Smooth muscle cell (in vitro differentiated cells): ENCODE measurements at regions not wholly inside any gene's neighbourhood (a gene's known extent, or its start where the extent isn't known, plus 50 kb on each side); places are given as distances from the start of the nearest gene placed in this dataset.

Experiments
- DNase-seq: peaks from one replicate; lab custom pipeline; 2025; ENCODE audit not compliant: unreplicated experiment; lab: John Stamatoyannopoulos, UW
- H2AFZ ChIP-seq: fragments of 200-600 bp; sonication (generic); 2 replicates; pipeline ENCODE4 v1.6.0; 2016; ENCODE audit warnings: antibody characterized with exemption, low read depth, mild to moderate bottlenecking
- H3F3A ChIP-seq: fragments of 200-600 bp; sonication (generic); 2 replicates; pipeline ENCODE4 v1.6.0; 2017; ENCODE audit warnings: antibody characterized with exemption, low read depth
- H3K27ac ChIP-seq: fragments of 200-600 bp; sonication (generic); 2 replicates; pipeline ENCODE4 v1.5.1; 2016; ENCODE audit warnings: low read depth, mild to moderate bottlenecking
- H3K27me3 ChIP-seq: fragments of 200-600 bp; sonication (generic); 2 replicates; pipeline ENCODE4 v1.6.1; 2016; ENCODE audit warnings: low read depth, mild to moderate bottlenecking
- H3K36me3 ChIP-seq: fragments of 200-600 bp; sonication (generic); 2 replicates; pipeline ENCODE4 v1.5.1; 2016; ENCODE audit warnings: low read depth
- H3K4me1 ChIP-seq: fragments of 200-600 bp; sonication (generic); 2 replicates; pipeline ENCODE4 v1.5.1; 2016; ENCODE audit warnings: low read depth
- H3K4me2 ChIP-seq: fragments of 200-600 bp; sonication (generic); 2 replicates; pipeline ENCODE4 v1.6.0; 2016; ENCODE audit warnings: mild to moderate bottlenecking
- H3K4me3 ChIP-seq: fragments of 200-600 bp; sonication (generic); 2 replicates; pipeline ENCODE4 v1.5.1; 2016; ENCODE audit warnings: mild to moderate bottlenecking
- H3K79me2 ChIP-seq: fragments of 200-600 bp; sonication (generic); 2 replicates; pipeline ENCODE4 v1.6.0; 2016; ENCODE audit warnings: low read depth, mild to moderate bottlenecking
- H3K9ac ChIP-seq: fragments of 200-600 bp; sonication (generic); 2 replicates; pipeline ENCODE4 v1.6.0; 2016; ENCODE audit warnings: low read depth
- H3K9me3 ChIP-seq: fragments of 200-600 bp; sonication (generic); replicated peaks from 2 replicates; pipeline ENCODE4 v1.5.1; 2016; ENCODE audit warnings: low read depth
- H4K20me1 ChIP-seq: fragments of 200-600 bp; sonication (generic); 2 replicates; pipeline ENCODE4 v1.6.0; 2016; ENCODE audit warnings: low read depth
- WGBS: methylation state at CpG from one replicate; pipeline ENCODE4 v1.1.7; 2016; ENCODE audit warnings: low lambda C conversion rate; 5-methylcytosine and 5-hydroxymethylcytosine counted together
- TF ChIP-seq, protein P1 (sequence below): fragments of 200-600 bp; sonication (generic); IDR thresholded peaks from 2 replicates; pipeline ENCODE4 v1.5.1; 2017; ENCODE audit warnings: borderline replicate concordance, mild to moderate bottlenecking, antibody characterized with exemption; ENCODE audit not compliant: insufficient read depth, poor library complexity, severe bottlenecking

DNA sequence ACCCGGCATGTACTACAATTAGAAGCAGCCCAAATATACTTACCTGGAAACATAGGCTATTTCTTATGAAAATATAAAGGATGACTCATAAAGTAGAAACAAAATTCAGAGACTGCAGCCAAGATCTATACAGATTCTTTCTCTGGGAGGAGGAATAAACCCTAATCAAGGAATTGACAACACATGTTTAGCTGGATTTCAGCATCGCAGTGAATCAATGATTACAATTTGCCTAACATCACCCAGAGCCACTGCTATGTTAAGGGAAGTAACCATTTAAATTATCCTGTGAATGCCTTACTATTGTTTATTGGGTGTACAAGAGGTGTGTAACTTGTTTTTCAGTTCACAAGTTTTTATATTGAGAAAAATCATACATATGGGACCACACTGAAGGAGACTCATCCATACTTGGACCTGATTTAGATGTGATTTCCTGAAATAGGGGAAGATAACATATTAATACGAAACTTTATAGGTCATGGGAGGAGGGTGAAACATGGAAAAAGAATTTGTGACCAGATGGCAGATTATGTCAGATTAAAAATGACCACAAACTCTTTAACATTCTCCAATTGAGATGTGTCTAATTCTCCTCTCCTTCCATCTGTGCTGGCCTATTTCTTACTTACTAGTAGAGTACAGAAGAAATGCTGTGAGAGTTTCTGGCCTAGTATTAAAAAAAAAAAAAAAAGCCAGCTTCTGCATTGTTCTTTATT, 1168.4 kb downstream of the SLITRK1 start:
- Histone ChIP-seq H3F3A (no peaks in the 10 kb centered on the region), H3K9ac (no peak overlapping the region), H4K20me1 (no peaks in the 10 kb centered on the region), H3K36me3 (no peaks in the 10 kb centered on the region), H3K27ac (peak overlapping the region; percentile 30), H3K4me3 (no peak overlapping the region), H3K9me3 (no peaks in the 10 kb centered on the region), H3K79me2 (no peaks in the 10 kb centered on the region), H3K4me2 (peak overlapping the region; percentile 31), H3K4me1 (no peaks in the 10 kb centered on the region), H2AFZ (no peak overlapping the region), H3K27me3 (no peaks in the 10 kb centered on the region)
- TF ChIP-seq, protein P1, sequence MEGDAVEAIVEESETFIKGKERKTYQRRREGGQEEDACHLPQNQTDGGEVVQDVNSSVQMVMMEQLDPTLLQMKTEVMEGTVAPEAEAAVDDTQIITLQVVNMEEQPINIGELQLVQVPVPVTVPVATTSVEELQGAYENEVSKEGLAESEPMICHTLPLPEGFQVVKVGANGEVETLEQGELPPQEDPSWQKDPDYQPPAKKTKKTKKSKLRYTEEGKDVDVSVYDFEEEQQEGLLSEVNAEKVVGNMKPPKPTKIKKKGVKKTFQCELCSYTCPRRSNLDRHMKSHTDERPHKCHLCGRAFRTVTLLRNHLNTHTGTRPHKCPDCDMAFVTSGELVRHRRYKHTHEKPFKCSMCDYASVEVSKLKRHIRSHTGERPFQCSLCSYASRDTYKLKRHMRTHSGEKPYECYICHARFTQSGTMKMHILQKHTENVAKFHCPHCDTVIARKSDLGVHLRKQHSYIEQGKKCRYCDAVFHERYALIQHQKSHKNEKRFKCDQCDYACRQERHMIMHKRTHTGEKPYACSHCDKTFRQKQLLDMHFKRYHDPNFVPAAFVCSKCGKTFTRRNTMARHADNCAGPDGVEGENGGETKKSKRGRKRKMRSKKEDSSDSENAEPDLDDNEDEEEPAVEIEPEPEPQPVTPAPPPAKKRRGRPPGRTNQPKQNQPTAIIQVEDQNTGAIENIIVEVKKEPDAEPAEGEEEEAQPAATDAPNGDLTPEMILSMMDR = no peak
- 66% methylated on average over 3 of the region's 3 CpGs for WGBS
- DNase-seq = no peak

DNA sequence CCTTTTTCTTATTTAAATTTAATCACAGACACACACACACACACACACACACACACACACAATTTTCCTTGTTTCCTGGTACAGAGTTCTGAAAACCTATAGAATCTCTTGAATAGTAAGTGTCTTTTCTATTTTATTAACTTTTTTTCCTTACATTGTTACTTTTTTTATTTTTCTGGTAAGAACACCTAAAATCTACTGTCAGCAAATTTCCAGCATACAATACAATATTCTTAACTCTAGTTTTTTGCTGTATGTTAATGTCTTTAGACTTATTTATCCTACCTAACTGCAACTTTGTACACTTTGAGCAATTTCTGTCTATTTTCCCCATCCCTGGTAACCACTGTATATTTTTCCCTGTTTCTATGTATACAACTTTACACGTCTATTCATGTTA, 1179.8 kb downstream of the SLITRK1 start:
- no peak overlapping the region for H3K27ac ChIP-seq
- 90% methylated on average over 1 of the region's 1 CpG for WGBS
- no peak for DNase-seq

DNA sequence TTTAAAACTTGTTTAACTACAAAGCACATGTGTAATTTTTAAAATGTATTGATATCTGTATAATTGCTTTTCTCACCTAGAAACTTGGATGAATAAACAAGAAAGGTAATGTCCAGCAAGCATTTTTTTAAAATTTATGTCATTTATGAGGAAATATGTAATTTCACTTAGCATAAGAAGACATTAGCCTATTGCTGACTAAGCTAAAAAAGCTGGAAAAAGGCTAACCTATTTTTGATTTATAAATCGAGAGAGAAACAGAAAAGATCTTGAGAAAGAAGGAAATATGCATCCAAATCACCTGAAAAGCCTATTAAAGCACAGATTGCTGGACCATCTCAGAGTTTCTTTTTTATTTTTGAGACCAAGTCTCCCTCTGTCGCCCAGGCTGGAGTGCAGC, 1181.3 kb downstream of the SLITRK1 start:
- H3F3A ChIP-seq = no peaks in the 10 kb centered on the region
- no peak overlapping the region for H2AFZ ChIP-seq
- H3K79me2 ChIP-seq = no peaks in the 10 kb centered on the region
- no peaks in the 10 kb centered on the region for H4K20me1 ChIP-seq
- TF ChIP-seq, protein P1 = no peak
- no peak for DNase-seq
- no peak overlapping the region for H3K4me2 ChIP-seq
- 91% methylated on average over 2 of the region's 2 CpGs for WGBS
- no peaks in the 10 kb centered on the region for H3K9me3 ChIP-seq
- H3K36me3 ChIP-seq = no peaks in the 10 kb centered on the region
- no peaks in the 10 kb centered on the region for H3K4me1 ChIP-seq
- H3K9ac ChIP-seq = no peak overlapping the region
- no peak overlapping the region for H3K4me3 ChIP-seq
- no peak overlapping the region for H3K27ac ChIP-seq
- no peaks in the 10 kb centered on the region for H3K27me3 ChIP-seq

More for the DNA sequence above, 1179.8 kb downstream of the SLITRK1 start:
- H3K79me2 ChIP-seq = no peaks in the 10 kb centered on the region
- H3K9me3 ChIP-seq = no peaks in the 10 kb centered on the region
- H3K4me2 ChIP-seq = no peak overlapping the region
- H3K27me3 ChIP-seq = no peaks in the 10 kb centered on the region
- H3K4me1 ChIP-seq = no peaks in the 10 kb centered on the region
- no peak overlapping the region for H2AFZ ChIP-seq
- H3K9ac ChIP-seq = no peak overlapping the region
- no peak overlapping the region for H3K4me3 ChIP-seq
- H4K20me1 ChIP-seq = no peaks in the 10 kb centered on the region
- TF ChIP-seq, protein P1 = no peak
- H3K36me3 ChIP-seq = no peaks in the 10 kb centered on the region
- no peaks in the 10 kb centered on the region for H3F3A ChIP-seq

- no peaks in the 10 kb centered on the region for H3F3A ChIP-seq
- DNase-seq = no peak
- no peaks in the 10 kb centered on the region for H3K79me2 ChIP-seq
- H2AFZ ChIP-seq = no peak overlapping the region
- no peaks in the 10 kb centered on the region for H4K20me1 ChIP-seq
- no peak overlapping the region for H3K9ac ChIP-seq
- H3K4me2 ChIP-seq = no peak overlapping the region
- H3K27ac ChIP-seq = no peak overlapping the region
- H3K27me3 ChIP-seq = no peaks in the 10 kb centered on the region
- no peaks in the 10 kb centered on the region for H3K9me3 ChIP-seq
- H3K4me1 ChIP-seq = no peaks in the 10 kb centered on the region
- TF ChIP-seq, protein P1 = no peak
- no peak overlapping the region for H3K4me3 ChIP-seq
- no peaks in the 10 kb centered on the region for H3K36me3 ChIP-seq
Observed at GRCh38 chr13:82698941-82699340, 1183.3 kb downstream of the SLITRK1 start.
